HG03095 (cell line): ENCODE measurements at regions not wholly inside any gene's neighbourhood (a gene's known extent, or its start where the extent isn't known, plus 50 kb on each side); places are given as distances from the start of the nearest gene placed in this dataset.
"Not testable (repeated sequence)": the region's sequence is repeated elsewhere in the genome, so short reads cannot be mapped to it uniquely, and the experiment has no call there.

Source experiments
- ATAC-seq: cut with Tn5 transposase; IDR thresholded peaks from one replicate; pipeline ENCODE4 v1.9.1; 2021; ENCODE audit warnings: moderate library complexity; ENCODE audit not compliant: unreplicated experiment

DNA sequence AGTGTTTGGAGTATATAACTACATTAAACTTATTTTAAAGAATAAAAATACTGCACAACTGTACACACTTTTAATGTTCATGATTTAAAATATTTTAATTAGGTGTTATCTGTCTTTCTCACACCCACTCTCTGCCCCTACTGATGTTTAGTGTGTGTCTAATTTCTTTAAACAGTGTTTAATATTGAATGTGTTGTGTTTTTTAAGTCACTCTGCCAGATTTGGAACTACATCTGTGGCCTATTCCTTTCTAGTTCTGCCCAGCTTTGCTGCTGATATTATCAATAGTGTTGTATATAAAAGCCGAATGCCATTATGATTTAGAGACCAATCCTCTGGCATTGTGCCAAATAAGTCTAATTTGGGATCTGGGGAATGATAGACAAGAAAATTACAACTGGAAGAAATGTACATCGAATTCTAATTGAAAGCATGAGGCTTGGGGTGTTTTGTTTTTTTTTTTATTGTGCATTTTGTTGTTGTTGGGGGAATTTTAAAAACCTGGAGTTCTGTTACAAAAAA is 398.0 kb downstream of the CPS1 start:
- no peak for ATAC-seq

DNA sequence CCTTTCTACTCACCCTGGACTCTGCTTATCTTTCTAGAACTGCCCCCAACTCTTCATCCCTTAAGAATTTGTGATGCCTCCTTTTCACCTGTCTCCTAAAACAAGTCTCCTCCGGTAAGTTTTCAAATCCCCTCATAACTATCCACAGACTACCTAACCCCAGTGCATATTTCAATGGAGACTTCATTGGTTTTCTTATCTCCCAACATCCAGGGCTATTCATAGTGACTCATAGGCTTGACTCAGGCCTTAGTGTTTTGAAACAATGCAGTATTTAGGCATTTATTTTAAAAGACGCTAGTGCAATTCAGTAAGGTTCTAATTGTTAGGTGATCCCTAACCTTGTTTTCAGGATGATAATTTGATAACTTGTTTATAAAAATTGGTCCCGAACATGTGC is 399.2 kb downstream of the CPS1 start:
- no peak for ATAC-seq

DNA sequence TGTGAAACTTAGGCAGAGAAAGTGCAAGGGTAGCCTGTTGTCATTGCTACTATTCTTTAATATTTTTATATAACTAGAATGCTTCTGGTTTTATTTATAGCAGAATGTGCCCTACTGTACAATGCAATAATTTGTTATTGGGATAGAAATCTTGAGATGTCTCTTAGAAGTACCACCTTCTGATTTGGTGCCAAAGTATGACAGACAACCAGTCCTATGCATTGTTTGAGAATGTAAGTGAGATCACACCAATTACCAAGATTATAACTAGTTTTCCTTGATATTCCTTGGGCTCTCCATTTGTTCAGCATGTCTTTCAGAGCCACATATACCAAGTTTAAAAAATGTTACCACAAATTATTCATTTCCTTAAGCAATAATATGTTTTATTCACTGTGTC is 399.7 kb downstream of the CPS1 start:
- ATAC-seq: no peak

DNA sequence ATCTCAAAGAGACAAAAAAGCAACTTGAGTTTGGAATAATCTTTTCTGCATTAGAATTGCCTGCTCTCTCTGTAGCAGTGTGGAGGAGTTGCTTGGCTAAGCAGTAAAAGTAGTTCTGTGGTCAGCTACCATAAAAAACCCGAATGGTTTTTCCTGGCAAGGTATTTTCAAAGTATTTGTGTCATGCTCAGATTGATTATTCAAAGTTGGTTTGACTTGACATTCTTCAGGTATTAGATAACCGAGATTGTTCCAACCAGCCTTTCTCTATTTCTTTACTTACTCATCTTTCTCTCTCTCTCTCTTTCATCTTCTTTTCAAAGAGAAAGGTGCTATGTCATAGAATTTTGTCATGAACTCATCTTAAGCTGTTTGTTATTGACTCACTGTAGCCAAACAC is 404.9 kb downstream of the CPS1 start:
- ATAC-seq: no peak

DNA sequence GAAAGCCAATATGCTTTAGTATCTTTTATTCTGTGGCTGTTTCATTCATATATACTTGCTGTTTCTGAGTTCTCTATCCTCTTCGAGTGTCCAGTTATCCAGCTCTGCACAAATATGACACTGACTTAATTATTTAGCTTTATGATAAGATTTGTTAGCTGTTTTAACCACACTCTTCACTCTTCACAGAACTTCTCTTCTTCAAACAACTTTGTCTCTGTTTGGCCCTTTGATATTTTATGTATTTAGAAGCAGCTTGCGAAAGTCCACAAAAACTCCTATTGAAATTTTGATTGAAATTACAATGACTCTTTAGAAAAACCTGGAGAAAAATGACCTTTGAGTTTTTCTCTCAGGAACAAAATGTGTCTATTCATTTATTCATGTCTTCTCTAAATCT is 407.0 kb downstream of the CPS1 start:
- ATAC-seq: no peak

DNA sequence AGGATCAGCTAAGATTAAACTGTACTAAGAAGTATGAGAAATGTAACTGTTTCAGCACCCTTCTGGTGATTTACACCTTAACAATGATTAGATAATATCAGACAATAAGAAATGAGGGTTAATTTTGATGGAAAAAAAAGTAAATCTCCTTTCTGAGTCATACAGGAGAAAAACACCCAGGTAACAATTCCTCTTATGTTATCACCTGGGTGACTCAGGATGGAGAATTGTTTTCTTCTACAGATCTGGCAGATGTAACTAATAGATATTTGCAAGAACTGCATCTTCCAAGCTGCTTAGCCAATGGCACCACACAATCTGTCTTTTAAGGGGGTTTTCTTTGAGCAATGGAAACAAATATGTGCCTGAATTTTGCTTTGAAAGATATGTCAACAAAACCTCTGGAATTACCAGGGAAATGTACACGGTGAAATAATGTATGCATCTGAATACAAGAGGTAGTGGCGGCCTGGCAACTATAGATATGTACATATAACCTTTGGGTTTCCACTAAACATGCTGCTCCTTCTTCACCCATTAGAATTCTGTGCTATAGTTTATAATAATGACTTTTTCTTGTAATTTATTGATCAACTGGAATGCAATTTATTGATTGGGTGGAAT is 407.9 kb downstream of the CPS1 start:
- no peak for ATAC-seq

DNA sequence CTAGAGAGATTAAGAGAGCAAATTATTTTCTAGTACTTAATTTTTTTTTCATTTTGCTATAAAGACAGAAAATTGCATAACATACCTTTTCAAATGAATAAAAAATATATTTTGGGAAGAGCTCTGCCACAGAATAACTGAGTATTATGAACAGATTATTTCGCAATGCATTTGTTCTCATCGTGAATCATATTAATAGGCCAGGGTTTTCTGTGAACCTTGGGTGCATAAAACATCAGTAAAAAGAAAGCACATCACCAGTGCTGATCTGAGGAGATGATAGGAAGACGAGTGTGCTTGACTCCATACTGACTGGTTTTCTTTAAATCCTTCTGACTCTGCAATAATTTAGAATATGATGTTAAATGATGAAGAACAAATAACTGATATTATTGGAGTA is 409.1 kb downstream of the CPS1 start:
- ATAC-seq: no peak

DNA sequence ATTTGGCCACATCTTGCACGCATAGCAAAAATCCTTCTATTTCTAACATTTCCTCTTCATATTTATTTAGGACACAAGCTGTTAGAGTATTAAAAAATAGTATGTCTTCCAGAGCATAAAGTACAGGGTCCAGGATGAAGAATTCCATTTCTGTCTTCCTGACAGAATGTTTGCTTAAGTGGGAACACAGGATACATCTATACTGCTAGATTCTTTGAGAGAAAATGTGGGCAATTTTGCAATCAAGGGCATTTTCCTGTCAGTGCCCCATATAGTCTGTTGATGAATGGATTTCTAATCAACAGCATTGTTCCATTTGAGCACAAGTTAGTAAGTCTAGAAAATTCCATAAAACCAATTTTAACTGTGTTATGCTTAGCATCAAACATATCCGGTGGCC is 409.9 kb downstream of the CPS1 start:
- no peak for ATAC-seq

DNA sequence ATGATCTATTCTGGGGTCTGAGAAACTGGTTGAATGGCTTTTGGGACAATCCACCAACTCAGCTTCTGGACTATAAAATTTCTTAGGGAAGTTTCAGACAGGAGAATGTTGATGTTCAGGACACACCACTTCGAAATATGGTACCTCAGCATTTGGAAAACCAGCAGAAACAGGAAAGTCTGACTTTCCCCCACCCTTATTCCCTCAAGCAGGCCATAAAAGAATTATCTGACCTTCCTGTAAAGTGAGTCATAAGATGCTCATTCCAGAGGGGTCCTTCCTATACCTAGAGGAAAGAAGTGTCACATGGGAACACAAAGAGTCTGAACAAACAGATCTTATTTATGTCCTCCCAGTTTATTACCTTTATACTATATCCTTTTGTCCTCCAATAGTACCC is 415.0 kb downstream of the CPS1 start:
- ATAC-seq: no peak

DNA sequence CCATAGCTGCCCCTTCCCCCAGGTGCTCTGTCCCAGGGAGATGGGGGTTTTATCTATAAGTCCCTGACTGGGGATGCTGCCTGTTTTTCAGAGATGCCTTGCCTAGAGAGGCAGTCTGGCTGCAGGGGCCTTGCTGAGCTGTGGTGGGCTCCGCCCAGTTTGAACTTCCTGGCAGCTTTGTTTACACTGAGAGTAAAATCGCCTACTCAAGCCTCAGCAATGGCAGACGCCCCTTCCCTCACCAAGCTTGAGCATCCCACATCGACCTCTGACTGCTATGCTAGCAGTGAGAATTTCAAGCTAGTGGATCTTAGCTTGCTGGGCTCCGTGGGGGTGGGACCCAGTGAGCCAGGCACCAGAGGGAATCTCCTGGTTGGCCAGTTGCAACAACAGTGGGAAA is 430.4 kb downstream of the CPS1 start:
- not testable (repeated sequence) for ATAC-seq

DNA sequence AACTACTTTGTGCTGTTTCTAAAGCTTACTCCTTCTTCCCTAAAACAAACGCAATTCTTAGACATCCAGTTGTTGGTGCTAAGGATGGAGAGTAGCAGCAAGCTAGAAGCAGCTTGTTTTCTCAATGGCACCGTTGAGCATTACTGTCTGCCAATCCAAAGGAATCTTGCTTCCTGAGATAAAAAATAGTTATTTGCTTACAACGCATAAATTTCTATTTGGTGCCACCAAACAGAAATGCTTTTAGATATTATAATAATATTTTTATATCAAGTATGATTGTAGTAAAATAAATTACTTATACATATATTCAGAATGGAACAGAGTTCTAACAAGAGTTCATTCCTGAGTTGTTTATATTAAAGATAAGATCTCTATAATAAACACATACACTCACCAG is 434.7 kb downstream of the CPS1 start:
- ATAC-seq: no peak

DNA sequence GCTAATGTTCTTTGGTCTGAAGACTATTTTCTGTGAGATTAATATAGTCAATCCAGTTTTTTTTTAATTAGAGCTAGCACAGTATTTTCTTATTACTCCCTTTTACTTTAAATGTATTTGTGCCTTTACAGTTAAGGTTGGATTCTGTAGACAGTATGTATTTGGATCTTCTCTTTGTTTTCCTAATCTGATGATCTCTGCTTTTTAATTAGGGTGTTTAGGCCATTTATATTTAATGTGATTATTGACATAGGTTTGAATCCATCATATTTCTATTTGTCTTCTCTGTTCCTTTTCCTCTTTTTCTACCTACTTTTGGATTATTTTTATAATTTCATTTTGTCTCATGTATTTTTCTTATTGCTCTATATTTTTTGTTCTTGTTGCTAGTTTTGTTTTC is 437.7 kb downstream of the CPS1 start:
- no peak for ATAC-seq

DNA sequence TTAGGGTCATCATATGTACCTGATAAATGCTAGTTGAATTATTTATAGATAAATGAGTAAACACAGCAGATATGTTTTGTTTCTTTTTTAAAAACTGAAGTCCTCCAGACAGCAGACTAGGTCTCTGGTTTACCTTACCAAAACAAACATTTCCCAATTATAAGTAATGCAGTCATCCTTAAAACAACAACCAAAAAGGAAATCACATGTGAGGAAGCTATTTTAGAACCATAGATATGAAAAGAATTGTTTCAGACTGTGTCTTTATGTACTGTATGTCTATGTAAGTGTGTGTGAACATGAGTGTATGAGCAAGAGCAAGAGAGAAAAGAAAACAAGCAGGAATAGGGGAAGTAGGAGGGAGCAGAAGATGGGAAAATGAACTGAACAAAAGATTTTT is 441.0 kb downstream of the CPS1 start:
- ATAC-seq: no peak

DNA sequence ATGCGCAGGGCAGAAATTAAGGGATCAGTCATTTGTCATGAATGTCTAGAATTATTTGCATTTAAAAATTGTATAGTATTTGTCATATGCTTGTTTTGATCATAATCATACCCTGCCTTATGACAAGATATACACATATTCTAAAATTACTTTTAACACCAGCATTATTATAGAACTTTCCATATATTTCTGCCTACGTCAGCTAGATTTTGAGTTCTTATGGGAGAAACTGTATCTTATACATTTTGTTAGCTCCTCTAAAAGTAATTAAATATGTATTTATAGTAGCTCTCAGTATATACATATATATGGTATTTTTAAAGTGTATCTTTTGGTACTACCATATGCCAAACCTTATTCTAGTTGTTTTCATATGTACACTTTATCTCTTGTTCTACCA is 441.9 kb downstream of the CPS1 start:
- no peak for ATAC-seq

DNA sequence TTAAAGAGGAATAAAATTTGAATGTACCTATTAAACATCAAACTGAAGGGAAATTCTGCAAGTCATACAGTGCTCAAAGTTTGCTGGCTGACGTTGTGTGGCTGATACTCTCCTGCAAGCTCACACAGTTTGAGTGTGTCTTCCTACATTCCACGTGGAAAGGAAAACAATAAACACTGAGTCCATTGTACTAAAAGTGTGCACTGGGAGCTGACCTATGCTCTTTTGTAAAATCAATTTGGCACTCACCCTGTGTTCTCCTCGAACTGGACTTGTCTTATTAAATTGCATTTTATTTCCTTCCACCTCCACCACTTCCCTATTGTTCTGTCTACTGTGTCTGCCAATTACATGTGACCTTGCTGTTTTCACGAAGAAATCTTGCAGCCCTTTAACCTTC is 458.0 kb downstream of the CPS1 start:
- ATAC-seq: no peak

DNA sequence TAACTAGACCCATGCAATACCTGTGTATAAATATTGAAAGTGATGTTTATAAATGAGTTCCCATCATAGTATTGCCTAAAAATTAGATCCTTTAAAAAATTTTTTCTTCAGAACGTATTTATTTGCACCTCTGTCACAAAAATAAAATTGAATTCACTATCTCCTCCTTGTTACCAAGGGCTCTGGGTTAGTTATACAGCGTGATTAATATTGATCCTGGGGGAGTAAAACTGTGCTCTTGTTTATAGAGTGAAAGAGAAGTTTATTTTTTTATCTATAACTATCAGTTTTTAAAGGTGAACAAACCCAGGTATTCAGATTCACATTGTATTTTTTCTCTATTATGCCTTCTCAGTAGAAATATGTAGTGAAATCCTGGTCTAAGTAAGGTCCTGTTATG is 458.5 kb downstream of the CPS1 start:
- ATAC-seq: no peak

DNA sequence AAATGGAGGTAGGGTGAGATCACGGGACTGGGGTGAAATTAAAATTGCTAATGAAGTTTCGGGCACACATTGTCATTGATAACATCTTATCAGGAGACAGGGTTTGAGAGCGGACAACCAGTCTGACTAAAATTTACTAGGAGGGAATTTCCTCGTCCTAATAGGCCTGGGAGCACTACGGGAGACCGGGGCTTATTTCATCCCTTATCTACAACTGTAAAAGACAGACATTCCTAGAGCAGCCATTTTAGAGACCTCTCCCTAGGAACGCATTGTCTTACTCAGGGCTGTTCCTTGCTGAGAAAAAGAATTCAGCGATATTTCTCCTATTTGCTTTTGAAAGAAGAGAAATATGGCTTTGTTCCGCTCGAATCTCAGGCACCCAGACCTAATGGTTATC is 468.7 kb downstream of the CPS1 start:
- not testable (repeated sequence) for ATAC-seq

DNA sequence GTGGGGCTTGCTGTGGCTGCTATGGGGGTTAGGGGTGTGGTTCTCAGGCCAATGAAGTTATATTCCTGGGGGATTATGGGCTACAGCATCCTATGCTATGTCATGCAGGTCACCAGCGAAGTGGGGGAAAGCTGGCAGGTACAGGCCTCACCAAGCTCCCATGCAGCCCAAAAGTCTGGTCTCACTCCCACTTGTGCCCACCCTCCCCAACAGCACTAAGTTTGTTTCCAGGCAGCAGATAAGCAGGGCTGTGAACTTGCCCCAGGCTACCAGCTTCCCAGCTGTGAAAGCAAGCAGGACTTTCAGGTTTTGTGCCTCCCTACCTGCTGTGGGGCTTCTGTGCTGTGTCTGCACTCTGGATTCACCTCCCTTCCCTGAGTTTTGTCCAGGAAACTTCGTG is 469.7 kb downstream of the CPS1 start:
- no peak for ATAC-seq

DNA sequence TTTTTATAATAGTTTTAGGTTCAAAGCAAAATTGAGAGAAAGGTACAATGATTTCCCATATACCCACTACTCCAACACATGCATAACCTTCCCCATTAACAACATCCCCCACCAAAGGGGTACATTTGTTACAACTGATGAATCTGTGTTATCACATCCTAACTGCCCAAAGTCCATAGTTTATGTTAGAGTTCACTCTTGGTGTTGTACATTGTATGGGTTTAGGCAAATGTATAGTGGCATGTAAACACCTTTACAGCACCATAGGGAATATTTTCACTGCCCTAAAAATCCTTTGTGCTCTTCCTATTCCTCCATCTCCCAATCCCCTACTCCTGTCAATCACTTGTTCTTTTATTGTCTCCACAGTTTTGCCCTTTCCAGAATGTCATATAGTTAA is 471.6 kb downstream of the CPS1 start:
- no peak for ATAC-seq

DNA sequence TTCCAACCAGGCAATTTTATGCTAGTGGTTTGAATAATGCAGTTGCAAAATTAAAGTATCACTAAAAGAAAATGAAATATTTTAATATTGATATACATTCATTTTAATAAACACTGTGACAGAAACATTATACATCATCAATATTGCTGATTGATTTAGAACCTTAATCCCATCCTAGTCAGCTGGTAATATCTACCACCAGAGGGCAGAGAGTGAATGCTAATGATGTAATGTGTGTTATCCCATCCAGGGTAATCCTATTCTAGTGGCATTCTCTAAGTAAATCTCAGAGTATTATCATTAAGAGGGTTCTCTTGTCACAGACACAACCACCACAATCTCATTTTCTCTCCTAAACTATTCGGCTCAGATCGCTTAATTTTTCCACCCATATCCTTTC is 477.4 kb downstream of the CPS1 start:
- ATAC-seq: no peak

DNA sequence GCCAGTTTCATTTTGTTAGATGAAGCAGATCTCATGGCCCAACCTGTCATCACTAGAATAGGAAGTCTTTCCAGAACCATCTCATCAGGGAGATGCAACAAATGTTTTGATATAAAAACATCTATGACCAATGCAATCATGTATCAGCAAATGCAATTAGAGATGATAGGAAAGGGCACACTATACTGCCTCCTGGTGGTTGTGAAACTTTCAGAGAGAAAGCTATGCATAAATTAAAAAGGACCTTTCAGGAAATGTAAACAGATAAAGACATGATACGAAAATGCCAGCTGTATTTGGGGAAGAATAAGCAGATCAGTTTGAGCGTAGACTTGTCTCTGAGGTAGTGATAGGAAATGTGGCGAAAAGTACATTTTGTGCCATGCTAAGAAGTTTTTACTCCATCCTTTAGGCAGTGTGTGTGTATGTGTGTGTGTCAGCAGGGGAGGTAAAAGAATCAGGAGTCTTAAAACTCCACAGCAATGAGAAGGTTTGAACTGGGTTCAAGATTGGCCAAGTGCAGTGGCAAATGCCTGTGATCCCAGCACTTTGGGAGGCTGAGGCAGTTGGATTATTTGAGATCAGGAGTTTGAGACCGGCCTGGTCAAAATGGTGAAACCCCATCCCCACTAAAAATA is 479.3 kb downstream of the CPS1 start:
- ATAC-seq: no peak

DNA sequence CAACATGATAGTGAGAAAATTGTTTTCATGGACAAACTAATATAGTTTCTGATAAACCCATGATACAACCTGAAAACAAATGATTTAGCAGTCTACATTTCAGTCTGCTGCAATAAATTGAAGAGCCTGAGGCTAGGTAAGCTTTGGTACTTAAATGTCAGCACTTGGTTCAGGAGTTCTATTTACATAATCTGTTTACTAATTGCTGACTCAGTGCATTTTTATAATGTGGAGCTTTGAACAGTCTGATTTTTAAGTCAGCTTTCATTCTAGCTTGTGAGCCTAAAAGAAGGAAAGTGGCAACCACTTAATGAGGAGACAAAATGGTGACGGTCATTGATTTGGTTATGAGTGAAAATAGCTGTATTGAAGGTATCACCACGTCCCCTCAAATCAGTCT is 488.6 kb downstream of the CPS1 start:
- no peak for ATAC-seq
